HAP-1 (cell line): ENCODE measurements at regions not wholly inside any gene's neighbourhood (a gene's known extent, or its start where the extent isn't known, plus 50 kb on each side); places are given as distances from the start of the nearest gene placed in this dataset.

Source experiments
- DNase-seq, 2 experiments: peaks; one replicate each; pipeline ENCODE4 v3.0.0-alpha.2; 2016 to 2020; ENCODE audit warnings: low spot score in 2 of 2
- H3K27me3 ChIP-seq: fragments of 250-450 bp; sonication (Bioruptor Pico); 2 replicates; pipeline ENCODE4 v1.5.1; 2020; ENCODE audit warnings: low read depth, mild to moderate bottlenecking, moderate library complexity
- H3K36me3 ChIP-seq: fragments of 250-450 bp; sonication (Bioruptor Pico); replicated peaks from 2 replicates; pipeline ENCODE4 v1.5.1; 2020; ENCODE audit warnings: mild to moderate bottlenecking
- H3K4me1 ChIP-seq: fragments of 250-450 bp; sonication (Bioruptor Pico); 2 replicates; pipeline ENCODE4 v1.5.1; 2020; ENCODE audit warnings: mild to moderate bottlenecking
- H3K4me3 ChIP-seq: fragments of 250-450 bp; sonication (Bioruptor Pico); 2 replicates; pipeline ENCODE4 v1.5.1; 2020; ENCODE audit warnings: mild to moderate bottlenecking, moderate library complexity
- H3K9me3 ChIP-seq: fragments of 250-450 bp; sonication (Bioruptor Pico); 2 replicates; pipeline ENCODE4 v1.5.1; 2020; ENCODE audit warnings: mild to moderate bottlenecking, moderate library complexity
- in situ Hi-C: fragments of 300-500 bp; cut with MboI; formaldehyde crosslinking; loops from 3 replicates; pipeline ENCODE4 v1.14.3; 2020; ENCODE audit warnings: low sequenced_read_pairs, inconsistent platforms, mixed read lengths

DNA sequence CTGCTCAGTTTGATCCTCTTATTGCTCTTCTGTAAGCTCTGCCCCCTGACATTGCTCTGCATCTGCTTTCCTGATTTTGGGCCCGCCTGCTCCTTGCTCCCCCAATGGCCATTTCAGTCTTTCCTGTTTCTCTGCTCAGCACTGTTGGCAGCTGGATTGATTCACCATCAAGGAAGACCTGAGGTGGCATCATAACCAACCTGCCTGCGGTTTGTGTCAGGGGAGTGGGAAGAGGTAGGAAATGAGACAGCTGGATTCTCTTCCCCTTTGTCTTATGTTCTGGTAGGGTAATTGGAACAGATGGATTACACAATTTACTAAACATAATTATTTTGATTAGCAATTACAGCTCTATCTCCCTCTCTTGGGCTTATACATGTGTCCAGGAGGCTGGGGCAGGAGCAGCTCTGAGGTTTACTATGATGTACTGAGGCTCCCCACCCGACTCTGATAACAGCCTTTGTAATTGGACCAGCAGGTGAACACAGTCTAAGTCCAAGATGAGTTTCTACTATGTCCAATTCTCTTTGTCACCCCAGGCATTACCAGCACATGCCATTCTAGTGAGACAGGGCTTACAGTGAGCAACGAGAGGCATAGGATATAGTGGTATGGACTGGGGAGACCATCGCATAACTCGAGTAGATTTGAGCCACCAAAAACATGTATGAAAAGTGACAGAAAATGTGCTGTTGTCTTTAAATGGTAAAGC is 151.8 kb upstream of the MMADHC start:
- Histone ChIP-seq H3K4me1 (peaks cover 6% of the 10 kb centered on the region), H3K27me3 (no peaks in the 10 kb centered on the region), H3K4me3 (no peak overlapping the region), H3K36me3 (no peaks in the 10 kb centered on the region), H3K9me3 (no peaks in the 10 kb centered on the region)
- in situ Hi-C loops = no loop called here
- no peak for DNase-seq

DNA sequence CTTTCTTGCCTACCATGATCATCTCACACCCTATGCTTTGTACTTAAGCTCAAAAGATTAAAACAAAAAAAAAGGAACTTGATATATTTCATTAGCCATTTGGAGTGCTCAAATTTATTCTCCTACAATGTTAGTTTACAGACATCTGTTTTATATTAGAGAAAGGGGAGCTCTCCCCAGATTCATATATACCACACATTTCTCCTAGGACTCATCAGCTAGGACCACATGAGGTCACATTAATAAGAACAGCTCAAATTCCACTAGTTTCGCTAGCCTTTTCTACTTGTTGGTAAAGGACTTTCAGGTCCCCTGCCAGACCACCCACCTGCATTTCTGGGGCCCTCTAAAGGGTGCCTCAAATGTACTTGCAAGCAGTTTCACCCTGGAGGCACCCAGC is 151.2 kb upstream of the MMADHC start:
- DNase-seq = no peak
- Histone ChIP-seq H3K4me3 (no peak overlapping the region), H3K36me3 (no peaks in the 10 kb centered on the region), H3K4me1 (peaks cover 8% of the 10 kb centered on the region), H3K9me3 (no peaks in the 10 kb centered on the region), H3K27me3 (no peaks in the 10 kb centered on the region)
- in situ Hi-C loops = no loop called here

DNA sequence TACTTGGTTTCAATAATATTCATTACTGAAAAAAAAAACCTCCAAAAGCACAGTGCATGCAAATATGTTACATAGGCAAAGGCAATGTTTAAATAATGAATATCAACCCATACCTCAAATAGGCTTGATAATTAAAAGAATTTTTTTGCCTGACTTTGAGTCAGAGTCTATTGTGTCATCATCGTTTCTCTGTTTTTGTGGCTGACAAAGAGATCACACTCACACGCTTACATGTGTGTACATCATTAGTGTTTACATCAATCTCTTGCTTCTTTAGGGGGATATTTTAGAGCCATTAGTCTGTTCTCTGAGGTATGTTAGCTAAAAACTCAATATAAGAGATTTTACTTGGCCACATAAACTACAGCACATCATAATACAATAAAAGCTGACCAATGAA is 150.3 kb upstream of the MMADHC start:
- H3K4me3 ChIP-seq = no peak overlapping the region
- peaks cover 12% of the 10 kb centered on the region for H3K4me1 ChIP-seq
- no peaks in the 10 kb centered on the region for H3K36me3 ChIP-seq
- DNase-seq = no peak
- H3K27me3 ChIP-seq = no peaks in the 10 kb centered on the region
- H3K9me3 ChIP-seq = no peaks in the 10 kb centered on the region
- in situ Hi-C loops = no loop called here

DNA sequence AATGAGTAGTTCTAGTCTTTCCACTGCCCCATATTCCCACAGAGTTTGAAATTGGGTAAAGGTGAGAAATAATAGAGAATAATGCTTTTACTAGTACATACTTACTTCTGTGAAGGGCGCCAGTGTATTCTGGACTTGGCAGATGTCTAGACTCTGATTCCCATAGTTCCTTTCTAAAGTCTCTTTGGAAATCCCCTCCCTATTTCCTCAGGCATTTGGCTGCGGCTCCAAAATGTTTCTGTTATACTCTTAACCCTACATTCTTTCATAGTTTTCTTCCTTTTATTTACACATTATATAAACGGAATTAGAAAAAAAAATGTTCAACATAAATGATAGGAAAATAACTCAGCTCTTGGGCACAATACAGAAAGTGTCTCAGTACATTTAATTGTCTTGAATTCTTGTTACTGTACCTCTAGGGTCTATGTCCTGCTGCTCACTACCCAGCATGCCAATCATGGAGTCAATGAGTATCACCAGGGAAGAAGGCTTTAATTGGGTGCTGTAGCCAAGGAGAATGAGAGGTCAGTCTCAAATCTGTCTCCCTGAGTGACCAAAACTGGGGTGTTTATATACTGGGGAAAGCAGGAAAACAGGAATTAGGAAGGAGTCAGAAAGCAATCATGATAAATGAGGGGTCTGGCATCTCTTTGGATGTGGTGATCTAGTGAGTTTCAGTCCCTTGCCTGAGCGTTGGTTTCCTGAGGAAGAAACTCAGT is 147.8 kb upstream of the MMADHC start:
- Histone ChIP-seq H3K9me3 (no peaks in the 10 kb centered on the region), H3K4me3 (no peak overlapping the region), H3K36me3 (no peaks in the 10 kb centered on the region), H3K27me3 (no peaks in the 10 kb centered on the region), H3K4me1 (peaks cover 10% of the 10 kb centered on the region)
- no peak for DNase-seq
- in situ Hi-C loops = no loop called here

DNA sequence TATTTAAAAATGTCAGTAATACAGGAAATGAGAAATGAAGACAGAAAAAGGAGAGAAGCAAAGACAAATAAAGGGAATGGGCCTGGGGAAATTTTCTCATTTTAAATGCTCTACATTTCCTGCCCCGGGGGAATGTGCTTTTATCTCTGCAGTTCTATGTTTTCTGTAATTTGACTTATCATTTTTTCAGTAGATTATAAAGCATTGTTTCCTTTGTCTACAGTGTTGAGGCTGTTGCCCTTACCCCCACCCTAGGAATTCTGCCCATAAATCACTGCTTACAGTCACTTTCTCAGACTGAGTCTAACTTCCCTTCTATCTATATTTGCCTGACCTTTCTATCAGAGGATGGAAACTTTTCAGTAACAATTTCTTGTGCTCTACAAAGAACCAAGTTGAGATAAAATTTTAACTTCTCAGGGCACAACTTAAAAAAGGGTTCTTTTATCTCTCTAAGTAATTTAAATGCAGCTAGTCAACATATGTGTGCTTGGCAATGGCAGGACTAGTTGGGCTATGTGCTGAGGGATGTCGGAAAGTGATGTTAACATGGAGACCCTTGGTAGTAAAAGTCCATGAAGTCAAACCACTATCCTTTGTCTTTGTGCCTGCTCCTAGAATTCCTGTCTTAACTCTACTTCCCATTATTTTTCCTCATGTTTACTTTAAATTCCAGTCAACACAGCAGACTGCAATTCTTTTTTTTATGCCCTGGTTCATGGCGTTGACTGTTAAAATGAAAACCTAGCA is 146.5 kb upstream of the MMADHC start:
- Histone ChIP-seq H3K36me3 (no peaks in the 10 kb centered on the region), H3K9me3 (no peaks in the 10 kb centered on the region), H3K4me3 (no peak overlapping the region), H3K4me1 (peaks cover 6% of the 10 kb centered on the region), H3K27me3 (no peaks in the 10 kb centered on the region)
- in situ Hi-C loops = no loop called here
- peak; percentile 76 to 87 for DNase-seq

DNA sequence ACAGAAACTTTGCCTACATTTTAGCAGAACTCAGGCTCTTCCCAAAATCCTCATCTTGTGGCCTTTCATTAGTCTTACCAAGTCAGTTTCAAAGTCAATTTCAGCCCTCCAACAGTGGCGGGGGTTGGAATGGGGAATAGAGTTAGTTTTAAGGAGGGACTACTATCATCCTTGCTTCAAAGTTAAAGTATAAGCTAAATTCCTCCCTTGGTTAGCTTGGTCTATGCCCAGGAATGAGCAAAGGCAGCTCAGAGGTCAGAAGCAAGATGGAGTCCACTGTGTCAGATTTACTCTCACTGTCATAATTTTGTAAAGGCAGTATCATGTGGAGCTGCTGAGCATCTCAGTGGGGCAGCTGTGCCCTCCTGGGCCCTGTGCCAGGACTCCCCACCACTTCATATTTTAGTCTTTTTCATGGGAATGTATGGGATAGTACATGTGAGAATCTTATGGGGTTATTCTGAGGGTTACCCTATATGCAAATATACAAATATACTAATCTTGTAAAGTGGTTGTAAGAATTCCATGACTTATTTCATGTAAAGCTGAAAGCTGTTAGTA is 145.2 kb upstream of the MMADHC start:
- no peaks in the 10 kb centered on the region for H3K36me3 ChIP-seq
- H3K9me3 ChIP-seq = no peaks in the 10 kb centered on the region
- no peak for DNase-seq
- H3K4me1 ChIP-seq = peaks cover 8% of the 10 kb centered on the region
- H3K27me3 ChIP-seq = no peaks in the 10 kb centered on the region
- in situ Hi-C loops = no loop called here
- no peak overlapping the region for H3K4me3 ChIP-seq

DNA sequence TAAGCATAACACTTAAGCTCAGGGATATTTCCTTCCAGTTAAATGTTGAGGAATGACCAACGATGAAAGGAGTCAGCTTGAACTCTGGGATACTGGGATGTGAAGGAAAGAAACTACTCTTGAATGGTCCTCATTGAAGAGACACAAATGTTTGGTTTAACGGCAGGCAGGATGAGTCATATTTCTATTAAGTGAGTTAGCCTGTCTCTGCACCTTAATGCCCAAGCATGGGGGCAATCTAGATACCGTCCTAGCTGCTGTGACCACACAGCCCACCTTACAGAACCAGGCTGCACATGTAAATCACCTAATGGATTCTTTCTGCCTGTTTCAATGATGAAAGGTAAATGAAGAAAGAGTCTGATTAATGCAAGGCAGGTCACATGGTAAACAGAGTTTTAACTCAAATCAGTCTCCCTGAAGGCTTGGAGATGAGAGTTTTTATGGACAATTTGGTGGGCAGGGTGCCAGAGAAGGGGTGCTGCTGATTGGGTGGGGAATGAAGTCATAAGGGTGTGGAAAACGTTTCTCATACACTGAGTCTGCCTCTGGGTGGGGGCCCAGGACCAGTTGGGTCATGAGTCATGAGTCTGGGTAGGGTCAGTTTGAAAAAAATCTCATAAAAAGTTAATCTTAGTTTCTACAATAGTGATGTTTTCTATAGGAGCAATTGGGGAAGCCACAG is 144.6 kb upstream of the MMADHC start:
- in situ Hi-C loops = no loop called here
- Histone ChIP-seq H3K4me3 (no peak overlapping the region), H3K9me3 (no peaks in the 10 kb centered on the region), H3K27me3 (no peaks in the 10 kb centered on the region), H3K36me3 (no peaks in the 10 kb centered on the region), H3K4me1 (peaks cover 14% of the 10 kb centered on the region)
- DNase-seq = peak in 1 of 2 experiments; percentile 14

DNA sequence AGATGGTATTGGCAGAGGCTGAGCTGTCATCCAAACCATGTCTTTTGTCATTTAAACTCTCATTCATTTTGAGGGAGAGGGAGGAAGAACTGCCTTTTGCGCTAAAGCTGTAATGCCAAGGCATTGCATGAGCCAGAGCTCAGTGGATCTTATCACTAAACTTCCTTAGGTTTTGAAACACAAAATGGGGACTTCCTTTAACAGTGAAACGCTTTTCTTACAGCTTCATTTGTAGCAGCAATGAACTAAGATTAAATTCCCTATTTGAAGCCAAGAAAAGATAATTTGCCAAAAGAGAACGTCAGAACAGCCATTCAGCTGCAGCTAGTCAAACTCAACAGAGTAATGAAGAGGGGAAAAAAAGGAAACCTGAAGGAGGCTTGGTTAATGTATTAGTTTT is 143.5 kb upstream of the MMADHC start:
- Histone ChIP-seq H3K4me1 (peaks cover 17% of the 10 kb centered on the region), H3K27me3 (no peaks in the 10 kb centered on the region), H3K9me3 (no peaks in the 10 kb centered on the region), H3K36me3 (no peaks in the 10 kb centered on the region), H3K4me3 (no peak overlapping the region)
- no peak for DNase-seq
- in situ Hi-C loops = no loop called here

DNA sequence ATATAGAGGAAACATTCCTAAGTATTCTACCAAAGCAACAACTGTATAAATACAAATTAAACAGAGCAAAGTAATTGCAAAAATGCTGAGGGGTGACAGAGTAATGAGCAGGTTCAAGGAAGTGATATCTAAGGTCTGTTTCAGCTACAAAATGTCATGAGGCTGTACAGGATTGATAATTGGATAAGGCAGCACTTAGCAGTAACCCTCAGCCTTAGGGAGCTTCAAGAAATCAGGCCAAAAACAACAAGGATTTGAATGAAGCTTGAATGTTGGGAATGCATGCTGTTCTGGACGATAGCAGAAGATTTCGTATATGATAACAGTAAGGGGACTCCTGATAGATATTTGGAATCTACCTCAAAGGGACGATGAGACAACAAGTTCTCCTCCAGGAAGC is 142.0 kb upstream of the MMADHC start:
- Histone ChIP-seq H3K4me1 (peaks cover 29% of the 10 kb centered on the region), H3K9me3 (no peaks in the 10 kb centered on the region), H3K36me3 (no peaks in the 10 kb centered on the region), H3K4me3 (no peak overlapping the region), H3K27me3 (no peaks in the 10 kb centered on the region)
- no peak for DNase-seq
- in situ Hi-C loops = no loop called here

DNA sequence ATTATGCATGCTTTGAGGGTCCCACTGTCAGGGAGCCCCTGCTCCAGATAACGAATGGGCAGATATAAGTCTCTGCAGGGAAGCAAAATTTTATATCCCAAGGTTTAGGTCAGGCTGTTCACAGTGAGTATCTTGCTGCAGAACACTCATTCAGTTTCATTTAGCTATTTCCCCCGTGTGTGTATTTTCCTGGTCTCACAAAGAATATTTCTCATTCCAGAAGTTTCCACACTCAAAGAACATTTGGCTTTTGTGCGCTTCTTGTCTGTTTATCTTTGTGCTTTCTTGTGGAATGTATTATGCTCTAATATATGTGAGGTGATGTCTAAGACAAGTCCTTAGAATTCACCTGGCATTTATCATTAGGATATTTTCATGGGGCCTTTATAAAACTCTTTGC is 140.4 kb upstream of the MMADHC start:
- no peaks in the 10 kb centered on the region for H3K36me3 ChIP-seq
- H3K4me3 ChIP-seq = no peak overlapping the region
- DNase-seq = no peak
- H3K9me3 ChIP-seq = no peaks in the 10 kb centered on the region
- no peaks in the 10 kb centered on the region for H3K27me3 ChIP-seq
- in situ Hi-C loops = no loop called here
- H3K4me1 ChIP-seq = peaks cover 25% of the 10 kb centered on the region

DNA sequence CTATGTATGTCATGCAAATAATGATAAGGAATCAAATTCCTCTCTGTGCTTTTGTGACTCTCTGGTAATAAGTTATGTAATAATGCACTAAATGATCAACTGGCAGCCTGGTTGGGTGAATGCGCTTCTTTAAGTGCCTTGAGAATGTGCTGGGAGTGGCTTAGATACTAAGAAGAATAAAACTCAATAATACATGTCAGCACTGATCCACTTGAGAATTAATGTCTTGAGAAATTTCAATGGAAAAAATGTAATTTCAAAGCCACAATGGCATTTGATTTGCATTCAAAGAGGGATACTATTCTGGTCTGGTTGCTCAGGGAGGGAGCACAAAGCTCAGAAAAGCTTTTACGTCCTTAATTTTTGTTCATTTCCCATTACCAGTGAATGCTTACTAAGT is 137.7 kb upstream of the MMADHC start:
- peak; percentile 66 to 96 for DNase-seq
- in situ Hi-C loops = no loop called here
- H3K27me3 ChIP-seq = no peaks in the 10 kb centered on the region
- H3K36me3 ChIP-seq = no peaks in the 10 kb centered on the region
- peaks cover 25% of the 10 kb centered on the region for H3K4me1 ChIP-seq
- no peaks in the 10 kb centered on the region for H3K9me3 ChIP-seq
- H3K4me3 ChIP-seq = no peak overlapping the region

DNA sequence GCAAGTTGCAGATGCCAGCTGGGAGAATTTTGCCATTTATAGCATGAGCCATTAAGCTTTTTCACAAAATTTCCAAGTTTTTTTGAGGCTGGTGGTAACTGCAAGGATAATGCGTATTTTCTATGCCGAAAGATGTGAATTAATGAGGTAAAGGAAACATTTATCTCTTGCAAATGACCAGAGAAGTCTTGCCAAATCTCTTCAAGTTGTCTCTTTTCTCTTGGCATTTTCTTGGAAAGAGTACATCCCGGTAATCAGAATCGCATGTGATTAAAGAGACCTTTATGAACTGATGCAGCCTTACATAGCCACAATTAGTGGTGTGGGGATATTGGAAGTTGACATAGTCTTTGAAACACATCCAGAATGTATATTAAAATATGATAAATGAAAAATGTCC is 136.5 kb upstream of the MMADHC start:
- in situ Hi-C loops = no loop called here
- Histone ChIP-seq H3K9me3 (no peaks in the 10 kb centered on the region), H3K4me1 (peaks cover 25% of the 10 kb centered on the region), H3K4me3 (no peak overlapping the region), H3K36me3 (no peaks in the 10 kb centered on the region), H3K27me3 (no peaks in the 10 kb centered on the region)
- no peak for DNase-seq

DNA sequence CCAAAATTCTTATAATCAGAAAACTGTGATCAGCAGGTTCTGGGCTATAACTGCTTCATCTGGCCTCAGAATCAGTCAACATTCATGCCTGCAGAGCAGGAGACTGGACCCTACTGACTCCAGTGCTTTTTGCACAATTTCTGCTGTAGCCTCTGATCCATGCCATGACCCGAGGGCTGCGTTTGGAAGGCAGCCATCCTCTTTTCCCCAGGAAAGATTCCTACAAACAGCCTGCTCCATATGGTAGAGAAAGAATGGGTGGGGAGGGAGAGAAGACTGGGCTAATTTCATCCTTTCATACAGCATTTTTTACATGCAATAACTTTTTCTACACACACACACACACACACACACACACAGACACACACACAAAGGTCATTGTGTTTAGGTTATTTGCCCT is 133.0 kb upstream of the MMADHC start:
- in situ Hi-C loops = no loop called here

More for the DNA sequence above, 133.0 kb upstream of the MMADHC start:
- H3K4me1 ChIP-seq = peaks cover 9% of the 10 kb centered on the region
- no peak overlapping the region for H3K4me3 ChIP-seq
- H3K9me3 ChIP-seq = no peaks in the 10 kb centered on the region
- no peaks in the 10 kb centered on the region for H3K27me3 ChIP-seq
- no peaks in the 10 kb centered on the region for H3K36me3 ChIP-seq
- DNase-seq = no peak
